C4-2B (cell line): ENCODE measurements at regions not wholly inside any gene's neighbourhood (a gene's known extent, or its start where the extent isn't known, plus 50 kb on each side); places are given as distances from the start of the nearest gene placed in this dataset.

Source experiments
- CTCF ChIP-seq: fragments of 450-650 bp; conservative IDR thresholded peaks from 2 replicates; pipeline ENCODE4 v1.5.1; 2017; ENCODE audit warnings: mild to moderate bottlenecking
- ZFX ChIP-seq: fragments of 450-650 bp; IDR thresholded peaks from 2 replicates; pipeline ENCODE4 v1.6.1; 2017

GRCh38 chr3:99253963-99254355 lies 352.5 kb upstream of the DCBLD2 start:
- TF ChIP-seq CTCF (no peak), ZFX (no peak)
